ENCODE measurements at regions not wholly inside any gene's neighbourhood (a gene's known extent, or its start where the extent isn't known, plus 50 kb on each side); places are given as distances from the start of the nearest gene placed in this dataset.

DNA sequence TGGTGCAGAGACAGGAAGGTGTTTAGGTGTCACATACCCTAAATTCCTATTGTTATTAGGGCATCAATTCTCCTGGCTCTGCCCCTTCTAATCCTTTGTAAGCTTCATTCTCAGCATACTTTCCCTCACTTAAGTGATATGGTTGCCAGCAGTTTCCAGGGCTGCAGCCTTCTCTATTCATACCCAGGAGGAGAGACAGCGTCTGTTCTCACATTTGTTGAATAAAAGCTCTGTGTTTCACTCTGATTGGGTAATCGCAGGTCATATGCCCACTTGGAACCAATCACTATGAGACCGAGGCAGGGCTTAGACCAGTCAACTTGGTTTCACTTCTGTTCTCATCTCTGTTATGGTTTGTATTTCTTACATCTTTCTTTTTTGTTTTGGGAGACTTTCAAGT is 109.6 kb upstream of the MTPN start:
- Histone ChIP-seq H3K27me3 (ENCODE audit: low read depth) (no peaks in the 10 kb centered on the region), H3K36me3 (replicated peaks) (no peaks in the 10 kb centered on the region), H3K4me1 (no peaks in the 10 kb centered on the region), H3K9me3 (no peaks in the 10 kb centered on the region), H3K4me3 (no peak overlapping the region)
- peak; percentile 2 to 14 for DNase-seq (ENCODE audit: low spot score in 2 of 2)
- in situ Hi-C loops (cut with MboI; ENCODE audit: low sequenced_read_pairs): no loop called here

DNA sequence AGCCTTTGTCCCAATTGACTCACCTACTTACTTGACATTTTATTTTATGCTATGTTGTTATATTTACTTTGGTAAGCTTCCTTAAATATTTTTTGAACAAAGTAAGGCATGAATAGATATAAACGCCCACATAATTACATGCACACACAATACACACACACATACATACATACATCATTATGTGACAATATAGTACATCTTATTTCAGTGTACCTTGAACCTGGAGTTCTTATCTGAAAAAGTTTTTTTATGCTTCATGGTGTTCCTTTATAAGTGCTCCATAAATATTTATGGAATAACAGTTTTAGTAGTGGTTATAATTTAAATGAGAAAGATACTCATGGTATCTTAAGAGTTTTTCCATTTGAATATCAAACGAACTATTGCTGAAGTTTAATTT is 102.8 kb upstream of the MTPN start:
- no peaks in the 10 kb centered on the region for H3K9me3 ChIP-seq
- no peaks in the 10 kb centered on the region for H3K36me3 ChIP-seq (replicated peaks)
- DNase-seq (ENCODE audit: low spot score in 2 of 2): no peak
- no peak overlapping the region for H3K4me3 ChIP-seq
- in situ Hi-C loops (cut with MboI; ENCODE audit: low sequenced_read_pairs): no loop called here
- H3K27me3 ChIP-seq (ENCODE audit: low read depth): no peaks in the 10 kb centered on the region
- no peaks in the 10 kb centered on the region for H3K4me1 ChIP-seq

DNA sequence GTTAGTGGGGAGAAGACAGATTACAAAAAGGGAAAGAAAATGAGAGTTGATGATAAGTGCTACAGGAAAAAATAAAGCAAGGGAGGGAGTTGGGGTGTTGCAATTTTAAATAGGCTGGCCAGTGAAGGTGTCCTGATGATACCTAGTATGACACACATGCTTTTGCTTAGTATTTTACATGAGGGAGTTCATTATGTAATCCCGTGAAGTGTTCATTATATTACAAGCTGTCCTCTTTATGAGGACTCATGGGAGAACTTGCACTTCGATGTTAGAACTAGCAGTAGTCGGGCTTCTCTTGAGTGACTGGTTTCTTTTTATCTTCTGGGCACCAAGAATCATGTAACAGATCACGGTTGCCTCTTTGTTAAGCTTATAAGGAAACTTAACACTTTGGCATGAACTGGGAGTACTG is 102.3 kb upstream of the MTPN start:
- Histone ChIP-seq H3K4me1 (no peaks in the 10 kb centered on the region), H3K4me3 (no peak overlapping the region), H3K9me3 (no peaks in the 10 kb centered on the region), H3K27me3 (ENCODE audit: low read depth) (no peaks in the 10 kb centered on the region), H3K36me3 (replicated peaks) (no peaks in the 10 kb centered on the region)
- in situ Hi-C loops (cut with MboI; ENCODE audit: low sequenced_read_pairs): no loop called here
- DNase-seq (ENCODE audit: low spot score in 2 of 2): no peak

DNA sequence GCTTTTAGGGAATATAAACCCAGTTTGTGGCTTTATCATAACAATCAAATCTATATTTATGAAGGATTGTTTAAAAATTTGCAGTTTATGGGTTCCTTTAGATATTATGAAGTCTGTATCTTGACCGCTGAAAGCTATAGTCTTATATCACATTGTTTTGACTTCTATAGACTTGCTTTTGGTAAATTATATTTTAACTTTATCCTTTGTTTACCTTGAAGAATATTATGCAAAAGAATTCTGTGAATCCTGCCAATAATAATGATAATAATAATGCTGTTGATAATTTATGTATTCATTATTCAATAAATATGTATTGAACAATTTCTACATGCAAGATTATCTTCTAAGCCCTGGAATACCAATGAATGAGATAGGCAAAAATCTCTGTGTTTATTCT is 101.9 kb upstream of the MTPN start:
- no peak overlapping the region for H3K4me3 ChIP-seq
- H3K9me3 ChIP-seq: no peaks in the 10 kb centered on the region
- no peaks in the 10 kb centered on the region for H3K27me3 ChIP-seq (ENCODE audit: low read depth)
- in situ Hi-C loops (cut with MboI; ENCODE audit: low sequenced_read_pairs): no loop called here
- H3K4me1 ChIP-seq: no peaks in the 10 kb centered on the region
- no peaks in the 10 kb centered on the region for H3K36me3 ChIP-seq (replicated peaks)
- DNase-seq (ENCODE audit: low spot score in 2 of 2): no peak

DNA sequence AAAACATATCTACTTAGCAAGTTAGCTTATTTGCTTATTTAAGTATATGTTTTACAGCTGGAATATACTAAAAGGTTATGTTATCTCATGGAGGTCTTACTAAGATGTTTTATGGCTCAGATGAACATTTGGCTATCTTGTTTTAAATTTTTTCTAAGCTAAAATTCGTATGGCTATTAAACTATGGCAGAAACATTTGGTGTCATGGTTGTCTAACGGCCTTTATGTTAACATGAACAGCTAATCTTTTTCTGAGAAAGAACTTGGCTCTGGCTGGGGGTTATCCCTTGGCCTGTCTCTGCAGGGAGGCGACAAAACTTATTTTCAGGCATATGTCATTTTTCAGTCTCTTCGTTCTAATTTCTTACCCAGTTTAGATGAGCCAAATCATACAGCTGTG is 101.5 kb upstream of the MTPN start:
- Histone ChIP-seq H3K36me3 (replicated peaks) (no peaks in the 10 kb centered on the region), H3K4me1 (no peaks in the 10 kb centered on the region), H3K27me3 (ENCODE audit: low read depth) (no peaks in the 10 kb centered on the region), H3K4me3 (no peak overlapping the region), H3K9me3 (no peaks in the 10 kb centered on the region)
- in situ Hi-C loops (cut with MboI; ENCODE audit: low sequenced_read_pairs): no loop called here
- DNase-seq (ENCODE audit: low spot score in 2 of 2): no peak

DNA sequence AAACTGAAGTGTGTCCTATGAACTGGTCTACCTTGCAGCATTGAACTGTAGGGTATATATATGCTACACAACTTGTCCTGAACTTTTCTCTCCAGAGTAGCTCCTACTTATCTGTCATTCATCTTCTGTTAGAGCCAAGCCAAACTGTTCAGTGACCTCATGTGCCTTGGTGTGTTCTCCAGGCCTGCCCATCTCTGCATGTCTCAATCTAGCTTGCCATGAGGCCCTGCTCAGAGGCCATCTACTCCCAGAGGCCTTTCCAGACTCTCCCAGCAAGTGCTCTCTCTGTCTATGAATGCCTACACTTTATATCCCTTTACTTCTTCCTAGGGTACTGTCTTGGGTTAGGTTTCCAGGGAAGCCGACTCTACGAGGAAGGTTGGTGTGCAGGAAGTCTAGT is 99.8 kb upstream of the MTPN start:
- Histone ChIP-seq H3K4me1 (no peaks in the 10 kb centered on the region), H3K9me3 (no peaks in the 10 kb centered on the region), H3K27me3 (ENCODE audit: low read depth) (no peaks in the 10 kb centered on the region), H3K4me3 (no peak overlapping the region), H3K36me3 (replicated peaks) (no peaks in the 10 kb centered on the region)
- no peak for DNase-seq (ENCODE audit: low spot score in 2 of 2)
- in situ Hi-C loops (cut with MboI; ENCODE audit: low sequenced_read_pairs): no loop called here

DNA sequence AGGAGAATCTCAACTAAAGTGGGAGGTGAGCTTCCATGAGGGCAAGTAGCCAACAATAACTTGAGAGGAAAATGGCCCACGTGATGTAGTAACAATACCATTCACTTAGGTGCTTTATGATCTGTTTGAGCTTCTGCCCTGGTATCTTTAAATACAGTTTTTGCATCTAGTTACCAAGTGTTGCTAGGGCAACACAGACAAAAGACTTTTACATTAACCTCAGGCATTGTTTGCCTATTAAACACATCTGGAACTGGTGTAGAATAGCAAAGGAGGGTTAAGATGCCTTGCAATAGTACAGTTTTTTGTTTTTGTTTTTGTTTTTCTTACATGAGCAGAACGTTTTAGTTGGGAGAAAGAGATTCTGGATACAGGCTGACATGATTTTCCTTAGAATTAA is 97.7 kb upstream of the MTPN start:
- in situ Hi-C loops (cut with MboI; ENCODE audit: low sequenced_read_pairs): no loop called here
- H3K4me3 ChIP-seq: no peak overlapping the region
- no peak for DNase-seq (ENCODE audit: low spot score in 2 of 2)
- H3K27me3 ChIP-seq (ENCODE audit: low read depth): 0 out of 2 replicates have a peak, but pooled peaks cover 4% of the 10 kb centered on the region
- no peaks in the 10 kb centered on the region for H3K4me1 ChIP-seq
- H3K9me3 ChIP-seq: no peaks in the 10 kb centered on the region
- no peaks in the 10 kb centered on the region for H3K36me3 ChIP-seq (replicated peaks)

DNA sequence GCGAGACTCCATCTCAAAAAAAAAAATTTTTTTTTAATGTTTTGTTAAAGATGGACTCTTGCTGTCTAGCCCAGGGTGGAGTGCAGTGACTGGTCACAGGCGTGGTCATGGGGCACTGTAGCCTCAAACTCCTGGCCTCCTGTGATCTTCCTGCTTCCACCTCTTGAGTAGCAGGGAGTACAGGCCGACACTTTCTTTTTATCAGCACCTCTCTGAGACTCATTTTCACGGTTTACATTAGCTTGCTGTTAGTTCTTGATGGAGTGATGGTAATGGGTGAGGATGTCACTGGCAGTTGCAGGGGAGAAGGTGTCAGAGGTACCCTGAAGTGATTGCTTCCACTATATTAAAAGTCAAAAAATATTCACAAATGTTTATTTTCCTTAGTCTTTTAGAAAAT is 95.3 kb upstream of the MTPN start:
- Histone ChIP-seq H3K4me3 (no peak overlapping the region), H3K9me3 (no peaks in the 10 kb centered on the region), H3K27me3 (ENCODE audit: low read depth) (0 out of 2 replicates have a peak, but pooled peaks cover 4% of the 10 kb centered on the region), H3K4me1 (no peaks in the 10 kb centered on the region), H3K36me3 (replicated peaks) (no peaks in the 10 kb centered on the region)
- no peak for DNase-seq (ENCODE audit: low spot score in 2 of 2)
- in situ Hi-C loops (cut with MboI; ENCODE audit: low sequenced_read_pairs): no loop called here

DNA sequence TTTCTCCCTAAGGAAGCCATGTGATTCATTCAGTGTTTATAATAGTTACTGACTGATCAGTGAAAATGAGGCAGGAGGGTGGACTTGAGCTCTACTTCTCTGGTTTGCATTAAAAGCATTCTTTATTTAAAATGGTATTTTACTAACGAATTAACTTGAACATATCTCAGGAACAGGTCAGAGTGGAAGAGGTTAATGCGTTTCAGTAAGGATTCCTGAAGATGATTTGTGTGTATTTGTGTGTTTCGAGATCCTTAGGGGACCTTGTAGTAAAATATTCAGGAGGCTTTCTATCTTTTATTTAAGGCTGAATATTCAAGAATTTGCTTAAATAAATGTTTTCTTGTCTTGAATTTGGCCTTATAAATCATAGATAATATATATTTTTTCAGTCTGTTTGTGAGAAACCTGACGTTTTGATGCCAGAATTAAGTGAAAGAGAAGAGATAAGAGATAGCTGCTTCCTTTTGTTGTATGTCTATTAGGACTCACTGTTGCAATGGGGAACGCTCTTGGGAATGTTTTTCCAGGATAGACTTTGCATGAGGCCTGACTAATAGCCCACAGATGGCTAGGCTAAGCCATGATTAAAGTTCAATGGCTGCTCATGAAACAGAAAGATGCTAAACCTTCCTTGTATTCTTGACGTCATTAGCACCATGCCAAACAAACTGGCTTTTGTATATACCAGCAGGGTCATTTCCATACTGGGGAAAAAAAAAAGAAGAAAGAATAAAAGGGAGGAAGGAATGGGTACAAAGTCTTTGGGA is 93.8 kb upstream of the MTPN start:
- Histone ChIP-seq H3K4me3 (no peak overlapping the region), H3K27me3 (ENCODE audit: low read depth) (0 out of 2 replicates have a peak, but pooled peaks cover 4% of the 10 kb centered on the region), H3K36me3 (replicated peaks) (no peaks in the 10 kb centered on the region), H3K9me3 (no peaks in the 10 kb centered on the region), H3K4me1 (no peaks in the 10 kb centered on the region)
- DNase-seq (ENCODE audit: low spot score in 2 of 2): no peak
- in situ Hi-C loops (cut with MboI; ENCODE audit: low sequenced_read_pairs): no loop called here

DNA sequence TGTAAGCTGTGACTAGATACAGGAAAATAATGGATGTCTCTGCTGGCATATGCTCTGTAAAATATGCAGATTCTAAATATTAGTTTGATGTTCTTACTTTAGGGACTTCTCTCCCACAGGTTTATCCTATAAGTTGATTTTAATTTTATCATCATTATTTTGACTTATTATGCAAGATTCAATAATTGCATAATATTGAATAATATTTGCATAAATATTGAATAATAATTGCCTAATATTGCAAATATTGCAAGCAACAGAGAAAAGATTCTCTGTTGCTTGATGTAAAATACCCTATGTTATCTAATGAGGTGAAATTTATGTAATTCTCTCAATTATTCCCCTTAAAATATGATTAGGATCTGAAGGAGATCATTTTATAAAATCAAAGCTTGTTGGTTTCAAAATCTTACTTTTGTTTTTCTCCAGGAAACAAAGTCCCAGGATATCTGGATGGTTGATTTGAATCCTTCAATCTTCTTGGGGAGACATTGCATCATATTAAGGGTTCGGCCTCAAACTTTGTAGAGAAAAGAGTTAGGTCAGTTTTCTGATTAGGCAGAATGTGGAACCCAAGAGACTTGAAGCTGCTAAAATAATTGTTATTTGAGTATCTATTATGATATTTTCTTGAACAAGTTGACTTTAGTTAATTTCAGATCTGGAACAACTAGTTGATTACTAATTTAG is 92.8 kb upstream of the MTPN start:
- Histone ChIP-seq H3K27me3 (ENCODE audit: low read depth) (0 out of 2 replicates have a peak, but pooled peaks cover 4% of the 10 kb centered on the region), H3K4me1 (no peaks in the 10 kb centered on the region), H3K4me3 (no peak overlapping the region), H3K36me3 (replicated peaks) (no peaks in the 10 kb centered on the region), H3K9me3 (no peaks in the 10 kb centered on the region)
- in situ Hi-C loops (cut with MboI; ENCODE audit: low sequenced_read_pairs): no loop called here
- no peak for DNase-seq (ENCODE audit: low spot score in 2 of 2)

DNA sequence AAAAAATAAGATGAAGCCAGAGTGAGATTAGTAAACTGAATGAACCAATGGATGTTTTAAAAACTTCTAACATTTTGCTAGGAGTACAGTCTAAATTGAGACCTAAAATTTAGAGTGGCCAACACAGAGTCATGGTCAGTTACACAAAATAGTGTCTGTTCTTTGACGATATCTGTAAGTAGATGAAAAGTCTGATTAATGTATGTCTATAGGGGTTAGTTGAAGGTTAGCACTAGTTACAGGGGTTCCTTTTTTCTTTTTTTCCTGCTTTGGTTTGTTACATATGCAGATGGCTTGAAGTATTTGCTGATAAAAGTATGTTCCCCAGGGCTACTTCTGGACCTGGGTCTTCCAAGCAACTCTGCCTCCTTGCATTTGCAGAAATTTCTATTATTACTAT is 90.1 kb upstream of the MTPN start:
- in situ Hi-C loops (cut with MboI; ENCODE audit: low sequenced_read_pairs): no loop called here
- H3K36me3 ChIP-seq (replicated peaks): no peaks in the 10 kb centered on the region
- no peaks in the 10 kb centered on the region for H3K9me3 ChIP-seq
- H3K4me1 ChIP-seq: no peaks in the 10 kb centered on the region
- DNase-seq (ENCODE audit: low spot score in 2 of 2): no peak
- 0 out of 2 replicates have a peak, but pooled peaks cover 4% of the 10 kb centered on the region for H3K27me3 ChIP-seq (ENCODE audit: low read depth)
- no peak overlapping the region for H3K4me3 ChIP-seq

DNA sequence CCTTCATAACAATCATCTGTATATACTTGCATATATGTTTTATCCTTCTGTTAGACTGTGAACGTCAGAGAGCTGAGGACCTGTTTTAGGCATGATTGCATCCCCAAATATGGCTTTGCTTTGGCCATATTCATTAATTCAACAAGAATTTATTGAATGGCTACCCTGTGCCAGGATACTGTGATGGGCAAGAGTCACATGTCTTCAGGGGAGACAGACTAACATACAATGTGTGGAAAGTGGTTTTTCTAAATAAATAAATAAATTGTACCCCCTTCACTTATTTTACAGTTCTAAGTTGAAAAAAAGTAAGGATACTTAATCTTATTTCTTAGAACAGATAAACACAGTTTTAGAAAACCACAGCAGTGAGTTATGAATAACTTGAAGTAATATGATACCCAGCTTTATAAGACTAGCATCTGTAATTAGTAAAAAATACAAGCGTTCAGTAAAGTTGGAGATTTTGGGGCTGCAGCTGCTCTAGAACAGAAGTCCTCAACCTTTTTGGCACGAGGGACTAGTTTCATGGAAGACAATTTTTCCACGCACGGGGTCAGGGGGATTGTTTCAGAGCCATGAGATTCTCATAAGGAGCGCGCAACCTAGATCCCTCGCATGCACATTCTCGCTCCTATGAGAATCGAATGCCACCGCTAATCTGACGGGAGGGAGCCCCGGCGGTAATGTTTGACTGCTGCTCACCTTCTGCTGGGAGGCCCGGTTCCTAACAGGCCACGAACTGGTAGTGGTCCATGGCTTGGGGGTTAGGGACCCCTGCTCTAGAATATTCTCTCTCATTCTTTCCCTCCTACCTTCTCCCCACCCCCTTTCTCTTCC is 89.4 kb upstream of the MTPN start:
- no peak for DNase-seq (ENCODE audit: low spot score in 2 of 2)
- no peaks in the 10 kb centered on the region for H3K9me3 ChIP-seq
- H3K4me3 ChIP-seq: no peak overlapping the region
- 0 out of 2 replicates have a peak, but pooled peaks cover 4% of the 10 kb centered on the region for H3K27me3 ChIP-seq (ENCODE audit: low read depth)
- no peaks in the 10 kb centered on the region for H3K36me3 ChIP-seq (replicated peaks)
- in situ Hi-C loops (cut with MboI; ENCODE audit: low sequenced_read_pairs): no loop called here
- H3K4me1 ChIP-seq: no peaks in the 10 kb centered on the region

DNA sequence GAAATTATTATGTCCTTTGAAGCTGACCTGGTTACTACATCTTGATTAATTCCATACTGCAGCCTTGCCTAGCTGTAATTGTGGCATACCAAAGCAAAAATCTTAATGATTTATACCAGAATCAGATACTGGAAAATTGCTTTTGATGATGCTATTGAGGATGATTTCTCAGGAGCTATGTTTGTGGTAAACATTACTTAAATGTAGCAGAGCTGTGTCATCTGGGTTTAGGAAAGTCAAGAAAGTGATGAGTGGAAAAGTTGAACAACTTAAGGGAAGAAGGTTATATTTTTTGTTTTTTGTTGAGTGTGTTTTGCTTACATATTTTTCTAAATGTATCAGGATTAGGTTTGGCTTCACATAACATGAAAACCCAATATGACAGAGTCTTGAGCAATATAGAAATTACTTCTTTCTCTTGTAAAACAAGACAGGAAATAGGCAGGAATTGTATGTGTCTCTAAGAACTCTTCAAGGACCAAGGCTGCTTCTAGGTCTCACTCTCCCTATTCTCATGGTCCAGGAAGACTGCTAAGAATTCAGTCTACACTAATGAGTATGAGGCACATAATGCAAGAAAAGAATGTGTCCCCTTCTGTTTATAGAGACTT is 87.6 kb upstream of the MTPN start:
- H3K9me3 ChIP-seq: no peaks in the 10 kb centered on the region
- DNase-seq (ENCODE audit: low spot score in 2 of 2): no peak
- in situ Hi-C loops (cut with MboI; ENCODE audit: low sequenced_read_pairs): no loop called here
- H3K27me3 ChIP-seq (ENCODE audit: low read depth): no peaks in the 10 kb centered on the region
- H3K36me3 ChIP-seq (replicated peaks): no peaks in the 10 kb centered on the region
- no peak overlapping the region for H3K4me3 ChIP-seq
- no peaks in the 10 kb centered on the region for H3K4me1 ChIP-seq

Measured in HAP-1 (cell line).